ENCODE measurements at regions not wholly inside any gene's neighbourhood (a gene's known extent, or its start where the extent isn't known, plus 50 kb on each side); places are given as distances from the start of the nearest gene placed in this dataset.

DNA sequence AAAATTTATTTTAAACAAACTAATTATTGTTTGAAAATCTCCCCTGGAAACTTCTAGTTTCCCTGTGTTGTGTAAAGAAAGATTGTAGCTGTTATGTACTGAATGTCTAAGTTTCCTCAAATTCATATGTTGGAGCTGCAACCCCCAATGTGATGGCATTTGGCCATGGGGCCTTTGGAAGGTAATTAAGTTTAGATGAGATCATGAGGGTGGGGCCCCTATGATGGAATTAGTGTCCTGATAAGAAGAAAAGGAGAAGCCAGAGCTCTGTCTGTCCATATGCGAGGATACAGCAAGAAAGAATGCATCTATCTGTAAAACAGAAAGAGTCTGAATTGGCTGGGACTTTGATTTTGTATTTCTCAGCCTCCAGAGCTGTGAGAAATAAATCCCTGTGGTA lies 179.5 kb downstream of the STK31 start:
- Histone ChIP-seq H4K20me1 (ENCODE audit: insufficient read depth, low read length) (no peaks in the 10 kb centered on the region), H3K27me3 (ENCODE audit: control insufficient read depth in 2 of 2, insufficient read depth in 2 of 2, low read length in 2 of 2) (peaks cover under 1 to 10% of the 10 kb centered on the region in 2 donors), H3K4me1 (ENCODE audit: control insufficient read depth in 1 of 2, insufficient read depth in 2 of 2, low read length in 2 of 2) (no peaks in the 10 kb centered on the region), H2AFZ (ENCODE audit: insufficient read depth, low read depth, low read length, poor library complexity, severe bottlenecking) (no peak overlapping the region), H3K4me3 (replicated peaks in 1 of 3; ENCODE audit: low read depth in 2 of 3, low read length in 3 of 3) (no peak overlapping the region), H3K4me2 (replicated peaks; ENCODE audit: extremely low read depth, low read length, poor library complexity, severe bottlenecking) (no peak overlapping the region), H3K79me2 (ENCODE audit: insufficient read depth, low read length) (no peaks in the 10 kb centered on the region), H3K9ac (ENCODE audit: insufficient read depth, low read length, poor library complexity, severe bottlenecking) (no peak overlapping the region), H3K36me3 (replicated peaks in 1 of 2; ENCODE audit: control insufficient read depth in 1 of 2, insufficient read depth in 2 of 2, low read length in 2 of 2) (no peaks in the 10 kb centered on the region), H3K27ac (ENCODE audit: low read depth in 1 of 2, low read length in 2 of 2) (no peak overlapping the region), H3K9me3 (replicated peaks in 1 of 2; ENCODE audit: control insufficient read depth in 1 of 2, insufficient read depth in 1 of 2, low read length in 2 of 2) (no peaks in the 10 kb centered on the region)
- H3K36me3 Mint-ChIP-seq = no peaks in the 10 kb centered on the region
- TF ChIP-seq, protein P1, sequence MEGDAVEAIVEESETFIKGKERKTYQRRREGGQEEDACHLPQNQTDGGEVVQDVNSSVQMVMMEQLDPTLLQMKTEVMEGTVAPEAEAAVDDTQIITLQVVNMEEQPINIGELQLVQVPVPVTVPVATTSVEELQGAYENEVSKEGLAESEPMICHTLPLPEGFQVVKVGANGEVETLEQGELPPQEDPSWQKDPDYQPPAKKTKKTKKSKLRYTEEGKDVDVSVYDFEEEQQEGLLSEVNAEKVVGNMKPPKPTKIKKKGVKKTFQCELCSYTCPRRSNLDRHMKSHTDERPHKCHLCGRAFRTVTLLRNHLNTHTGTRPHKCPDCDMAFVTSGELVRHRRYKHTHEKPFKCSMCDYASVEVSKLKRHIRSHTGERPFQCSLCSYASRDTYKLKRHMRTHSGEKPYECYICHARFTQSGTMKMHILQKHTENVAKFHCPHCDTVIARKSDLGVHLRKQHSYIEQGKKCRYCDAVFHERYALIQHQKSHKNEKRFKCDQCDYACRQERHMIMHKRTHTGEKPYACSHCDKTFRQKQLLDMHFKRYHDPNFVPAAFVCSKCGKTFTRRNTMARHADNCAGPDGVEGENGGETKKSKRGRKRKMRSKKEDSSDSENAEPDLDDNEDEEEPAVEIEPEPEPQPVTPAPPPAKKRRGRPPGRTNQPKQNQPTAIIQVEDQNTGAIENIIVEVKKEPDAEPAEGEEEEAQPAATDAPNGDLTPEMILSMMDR (IDR thresholded peaks at IDR 0.05) = no peak
- peak overlapping the region in 1 of 2 donors; percentile 13 for H3K4me3 Mint-ChIP-seq
- H3K4me1 Mint-ChIP-seq = peaks cover 1% of the 10 kb centered on the region
- no CpG with 5 or more reads among the region's 1 CpG for WGBS (ENCODE audit: insufficient coverage)
- peaks cover 10 to 21% (median 17%) of the 10 kb centered on the region in 3 donors for H3K27me3 Mint-ChIP-seq (ENCODE audit: low read depth in 3 of 3)
- H3K9me3 Mint-ChIP-seq = peaks cover 0 to 2% (median 0%) of the 10 kb centered on the region in 7 donors
- intact Hi-C loops (cut with micrococcal nuclease) = no loop called here
- H3K27ac Mint-ChIP-seq = no peak overlapping the region
- DNase-seq = no peak

DNA sequence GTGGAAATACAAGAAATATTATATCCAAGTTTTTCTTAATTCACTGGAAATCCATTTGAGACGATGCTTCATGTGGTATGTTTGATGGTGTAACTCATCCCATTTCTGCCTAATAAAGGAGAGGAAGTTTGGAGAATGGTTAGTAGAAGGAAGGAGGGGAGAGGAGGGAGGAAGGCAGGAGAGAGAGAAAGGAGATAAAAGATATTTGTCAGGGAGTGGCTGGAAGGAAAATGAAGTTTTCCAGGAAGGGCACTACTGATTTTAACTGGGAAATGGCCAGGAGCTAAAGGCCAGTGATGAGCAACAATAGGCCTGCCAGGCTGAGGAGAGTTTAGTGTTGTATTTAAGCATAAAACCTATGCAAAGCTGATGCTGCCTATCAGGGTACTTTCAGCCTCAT lies 182.0 kb downstream of the STK31 start:
- H3K4me1 ChIP-seq (ENCODE audit: control insufficient read depth in 1 of 2, insufficient read depth in 2 of 2, low read length in 2 of 2) = no peaks in the 10 kb centered on the region
- no peaks in the 10 kb centered on the region for H3K36me3 Mint-ChIP-seq

More for the DNA sequence above, 182.0 kb downstream of the STK31 start:
- H3K27ac Mint-ChIP-seq = no peak overlapping the region
- Histone ChIP-seq H3K36me3 (replicated peaks in 1 of 2; ENCODE audit: control insufficient read depth in 1 of 2, insufficient read depth in 2 of 2, low read length in 2 of 2) (no peaks in the 10 kb centered on the region), H4K20me1 (ENCODE audit: insufficient read depth, low read length) (no peaks in the 10 kb centered on the region), H3K27me3 (ENCODE audit: control insufficient read depth in 2 of 2, insufficient read depth in 2 of 2, low read length in 2 of 2) (peaks cover 5 to 14% of the 10 kb centered on the region in 2 donors), H3K4me3 (replicated peaks in 1 of 3; ENCODE audit: low read depth in 2 of 3, low read length in 3 of 3) (no peak overlapping the region), H3K27ac (ENCODE audit: low read depth in 1 of 2, low read length in 2 of 2) (no peak overlapping the region), H3K4me2 (replicated peaks; ENCODE audit: extremely low read depth, low read length, poor library complexity, severe bottlenecking) (no peak overlapping the region), H3K9ac (ENCODE audit: insufficient read depth, low read length, poor library complexity, severe bottlenecking) (no peak overlapping the region), H2AFZ (ENCODE audit: insufficient read depth, low read depth, low read length, poor library complexity, severe bottlenecking) (no peak overlapping the region), H3K79me2 (ENCODE audit: insufficient read depth, low read length) (no peaks in the 10 kb centered on the region), H3K9me3 (replicated peaks in 1 of 2; ENCODE audit: control insufficient read depth in 1 of 2, insufficient read depth in 1 of 2, low read length in 2 of 2) (no peaks in the 10 kb centered on the region)
- no peak for DNase-seq
- peaks cover 16 to 34% (median 22%) of the 10 kb centered on the region in 3 donors for H3K27me3 Mint-ChIP-seq (ENCODE audit: low read depth in 3 of 3)
- peaks cover 0 to 2% (median 0%) of the 10 kb centered on the region in 7 donors for H3K9me3 Mint-ChIP-seq
- WGBS (ENCODE audit: insufficient coverage) = no CpG with 5 or more reads among the region's 1 CpG
- H3K4me1 Mint-ChIP-seq = peaks cover 4% of the 10 kb centered on the region
- H3K4me3 Mint-ChIP-seq = no peak overlapping the region
- intact Hi-C loops (cut with micrococcal nuclease) = no loop called here
- TF ChIP-seq, protein P1 (IDR thresholded peaks at IDR 0.05) = no peak
